Smooth muscle cell (in vitro differentiated cells): ENCODE measurements at regions not wholly inside any gene's neighbourhood (a gene's known extent, or its start where the extent isn't known, plus 50 kb on each side); places are given as distances from the start of the nearest gene placed in this dataset.

ENCODE experiments used
- DNase-seq: peaks from one replicate; lab custom pipeline; 2025; ENCODE audit not compliant: unreplicated experiment; lab: John Stamatoyannopoulos, UW
- H2AFZ ChIP-seq: fragments of 200-600 bp; sonication (generic); 2 replicates; pipeline ENCODE4 v1.6.0; 2016; ENCODE audit warnings: antibody characterized with exemption, low read depth, mild to moderate bottlenecking
- H3F3A ChIP-seq: fragments of 200-600 bp; sonication (generic); 2 replicates; pipeline ENCODE4 v1.6.0; 2017; ENCODE audit warnings: antibody characterized with exemption, low read depth
- H3K27ac ChIP-seq: fragments of 200-600 bp; sonication (generic); 2 replicates; pipeline ENCODE4 v1.5.1; 2016; ENCODE audit warnings: low read depth, mild to moderate bottlenecking
- H3K27me3 ChIP-seq: fragments of 200-600 bp; sonication (generic); 2 replicates; pipeline ENCODE4 v1.6.1; 2016; ENCODE audit warnings: low read depth, mild to moderate bottlenecking
- H3K36me3 ChIP-seq: fragments of 200-600 bp; sonication (generic); 2 replicates; pipeline ENCODE4 v1.5.1; 2016; ENCODE audit warnings: low read depth
- H3K4me1 ChIP-seq: fragments of 200-600 bp; sonication (generic); 2 replicates; pipeline ENCODE4 v1.5.1; 2016; ENCODE audit warnings: low read depth
- H3K4me2 ChIP-seq: fragments of 200-600 bp; sonication (generic); 2 replicates; pipeline ENCODE4 v1.6.0; 2016; ENCODE audit warnings: mild to moderate bottlenecking
- H3K4me3 ChIP-seq: fragments of 200-600 bp; sonication (generic); 2 replicates; pipeline ENCODE4 v1.5.1; 2016; ENCODE audit warnings: mild to moderate bottlenecking
- H3K79me2 ChIP-seq: fragments of 200-600 bp; sonication (generic); 2 replicates; pipeline ENCODE4 v1.6.0; 2016; ENCODE audit warnings: low read depth, mild to moderate bottlenecking
- H3K9ac ChIP-seq: fragments of 200-600 bp; sonication (generic); 2 replicates; pipeline ENCODE4 v1.6.0; 2016; ENCODE audit warnings: low read depth
- H3K9me3 ChIP-seq: fragments of 200-600 bp; sonication (generic); replicated peaks from 2 replicates; pipeline ENCODE4 v1.5.1; 2016; ENCODE audit warnings: low read depth
- H4K20me1 ChIP-seq: fragments of 200-600 bp; sonication (generic); 2 replicates; pipeline ENCODE4 v1.6.0; 2016; ENCODE audit warnings: low read depth
- CTCF ChIP-seq: fragments of 200-600 bp; sonication (generic); IDR thresholded peaks from 2 replicates; pipeline ENCODE4 v1.5.1; 2017; ENCODE audit warnings: borderline replicate concordance, mild to moderate bottlenecking, antibody characterized with exemption; ENCODE audit not compliant: insufficient read depth, poor library complexity, severe bottlenecking
- WGBS: methylation state at CpG from one replicate; pipeline ENCODE4 v1.1.7; 2016; ENCODE audit warnings: low lambda C conversion rate; 5-methylcytosine and 5-hydroxymethylcytosine counted together

- H3K27ac ChIP-seq, result no peak overlapping the region
- 90% methylated on average over 8 of the region's 8 CpGs for WGBS
- H3K4me2 ChIP-seq, result peak overlapping the region; percentile 4
- H3K79me2 ChIP-seq, result no peaks in the 10 kb centered on the region
- H2AFZ ChIP-seq, result no peak overlapping the region
- no peaks in the 10 kb centered on the region for H3K9me3 ChIP-seq
- no peaks in the 10 kb centered on the region for H3K27me3 ChIP-seq
- no peak for DNase-seq
- no peaks in the 10 kb centered on the region for H3K36me3 ChIP-seq
- H3K4me1 ChIP-seq, result no peaks in the 10 kb centered on the region
- no peak overlapping the region for H3K9ac ChIP-seq
- H4K20me1 ChIP-seq, result no peaks in the 10 kb centered on the region
- H3K4me3 ChIP-seq, result no peak overlapping the region
- no peak for TF ChIP-seq CTCF
- H3F3A ChIP-seq, result no peaks in the 10 kb centered on the region
Measured at GRCh38 chr13:85417807-85418206, 381.4 kb downstream of the SLITRK6 start.

DNA sequence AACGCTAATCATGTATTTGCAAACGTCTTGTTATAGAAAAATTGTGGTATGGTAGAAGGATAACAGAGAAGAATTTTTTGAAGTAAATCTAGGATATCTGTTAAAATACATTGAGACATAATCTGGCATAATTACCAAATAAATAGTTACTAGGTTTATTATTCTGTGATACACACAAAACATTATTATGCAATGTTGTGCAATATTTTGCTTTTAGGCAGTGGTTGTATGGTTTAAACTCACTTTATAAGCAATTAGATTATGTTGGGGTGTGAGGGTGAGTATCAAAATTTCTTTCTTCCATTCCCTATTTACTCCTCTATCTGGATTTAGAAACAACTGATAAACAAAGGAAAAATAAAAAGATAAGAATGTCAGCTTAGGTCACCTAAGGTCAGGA lies 385.6 kb downstream of the SLITRK6 start:
- TF ChIP-seq CTCF, result no peak
- Histone ChIP-seq H3F3A (no peaks in the 10 kb centered on the region), H3K36me3 (no peaks in the 10 kb centered on the region), H3K4me3 (no peak overlapping the region), H3K9me3 (no peaks in the 10 kb centered on the region), H3K79me2 (no peaks in the 10 kb centered on the region), H3K4me1 (no peaks in the 10 kb centered on the region), H4K20me1 (no peaks in the 10 kb centered on the region), H3K9ac (no peak overlapping the region), H2AFZ (no peak overlapping the region), H3K27me3 (no peaks in the 10 kb centered on the region), H3K4me2 (no peak overlapping the region), H3K27ac (no peak overlapping the region)
- no peak for DNase-seq
- 93% methylated on average over 2 of the region's 2 CpGs for WGBS

DNA sequence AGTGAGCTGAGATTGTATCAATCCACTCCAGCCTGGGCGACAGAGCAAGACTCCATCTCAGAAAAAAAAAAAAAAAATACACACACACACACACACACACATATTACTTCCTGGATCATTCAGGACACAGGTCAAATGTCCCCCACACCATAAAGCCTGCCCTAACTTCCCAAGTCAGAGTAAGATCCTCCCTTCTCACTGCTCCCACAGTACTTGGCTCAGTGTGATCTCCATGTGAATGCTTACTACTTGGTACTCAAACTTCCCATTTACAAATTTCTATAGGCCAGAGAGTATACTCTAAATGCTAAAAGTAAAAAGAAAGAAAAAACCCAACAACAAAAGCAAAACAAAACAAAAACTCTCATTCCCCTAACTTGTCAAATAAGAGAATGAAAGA lies 386.8 kb downstream of the SLITRK6 start:
- Histone ChIP-seq H3K27me3 (no peaks in the 10 kb centered on the region), H3K4me2 (no peak overlapping the region), H3K36me3 (no peaks in the 10 kb centered on the region), H3K9ac (no peak overlapping the region), H3K79me2 (no peaks in the 10 kb centered on the region), H3K4me3 (no peak overlapping the region), H2AFZ (no peak overlapping the region), H4K20me1 (no peaks in the 10 kb centered on the region), H3K4me1 (no peaks in the 10 kb centered on the region), H3F3A (no peaks in the 10 kb centered on the region), H3K27ac (no peak overlapping the region), H3K9me3 (no peaks in the 10 kb centered on the region)
- no peak for TF ChIP-seq CTCF
- WGBS, result 100% methylated on average over 1 of the region's 1 CpG
- DNase-seq, result no peak

DNA sequence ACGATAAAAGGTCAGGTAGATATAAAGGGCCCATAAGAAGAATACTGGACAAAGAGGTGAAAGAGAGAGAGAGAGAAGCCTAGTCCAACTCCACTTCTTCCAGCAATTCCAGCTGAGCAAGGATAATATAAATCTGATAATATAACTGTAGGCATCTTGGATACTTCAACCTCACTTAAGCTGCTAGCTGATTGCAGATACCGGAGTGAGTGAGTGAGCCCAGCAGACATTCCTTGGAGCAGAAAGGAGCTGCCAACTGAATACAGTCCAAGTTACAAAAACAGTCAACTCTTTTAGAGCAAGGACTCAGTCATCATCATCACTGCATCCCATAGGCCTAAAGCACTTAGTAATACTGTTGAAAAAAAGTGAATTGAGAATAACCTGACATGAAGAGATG lies 387.6 kb downstream of the SLITRK6 start:
- Histone ChIP-seq H3K79me2 (no peaks in the 10 kb centered on the region), H3K4me1 (no peaks in the 10 kb centered on the region), H3K36me3 (no peaks in the 10 kb centered on the region), H3K9ac (no peak overlapping the region), H3K9me3 (no peaks in the 10 kb centered on the region), H4K20me1 (no peaks in the 10 kb centered on the region), H3F3A (no peaks in the 10 kb centered on the region), H2AFZ (no peak overlapping the region), H3K4me3 (no peak overlapping the region), H3K27me3 (no peaks in the 10 kb centered on the region), H3K27ac (no peak overlapping the region), H3K4me2 (no peak overlapping the region)
- no peak for TF ChIP-seq CTCF
- DNase-seq, result no peak
- WGBS, result 79% methylated on average over 2 of the region's 2 CpGs
